Nephron (organoid): ENCODE measurements at regions not wholly inside any gene's neighbourhood (a gene's known extent, or its start where the extent isn't known, plus 50 kb on each side); places are given as distances from the start of the nearest gene placed in this dataset.
"Not testable (repeated sequence)": the region's sequence is repeated elsewhere in the genome, so short reads cannot be mapped to it uniquely, and the experiment has no call there.

ENCODE experiments used
- H3K27ac Mint-ChIP-seq, 3 experiments: 2 replicates each; pipeline ENCODE4 v1.8.0; 2020; ENCODE audit warnings: mixed read lengths in 3 of 3, mild to moderate bottlenecking in 2 of 3, moderate library complexity in 1 of 3
- H3K27me3 Mint-ChIP-seq: 2 replicates; pipeline ENCODE4 v1.8.0; 2021; ENCODE audit warnings: low read depth, mild to moderate bottlenecking, moderate library complexity, mixed read lengths
- H3K36me3 Mint-ChIP-seq: 2 replicates; pipeline ENCODE4 v1.8.0; 2020; ENCODE audit warnings: low read depth, mixed read lengths
- H3K4me1 Mint-ChIP-seq: 2 replicates; pipeline ENCODE4 v1.8.0; 2020; ENCODE audit warnings: mixed read lengths
- H3K4me3 Mint-ChIP-seq, 3 experiments: 2 replicates each; pipeline ENCODE4 v1.8.0; 2020; ENCODE audit warnings: mild to moderate bottlenecking in 3 of 3, mixed read lengths in 3 of 3, moderate library complexity in 2 of 3
- H3K9me3 Mint-ChIP-seq: 2 replicates; pipeline ENCODE4 v1.8.0; 2020; ENCODE audit warnings: mixed read lengths
- CTCF ChIP-seq, 3 experiments: fragments of 200-600 bp; sonication (generic); IDR thresholded peaks; one replicate each; pipeline ENCODE4 v1.5.0; 2021; ENCODE audit warnings: antibody characterized with exemption in 3 of 3; ENCODE audit not compliant: unreplicated experiment in 3 of 3

DNA sequence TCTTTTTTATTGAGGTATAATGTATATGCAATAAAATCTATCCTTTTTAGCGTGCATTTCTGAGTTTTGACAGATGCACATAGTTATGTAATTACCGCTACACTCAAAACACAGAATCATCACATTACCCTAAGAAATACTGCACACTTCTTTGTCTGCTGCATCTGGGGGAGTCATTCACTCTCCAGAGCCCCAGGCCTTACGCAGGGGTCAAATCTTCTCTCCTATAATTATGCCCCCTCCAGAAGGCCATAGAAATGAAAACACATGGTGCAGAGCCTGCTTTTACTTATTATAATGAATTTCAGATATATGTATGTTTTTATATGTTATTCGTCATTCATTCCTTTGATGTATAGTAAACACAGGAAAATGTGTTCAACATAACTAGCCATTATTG lies 296.5 kb upstream of the TMEM132C start:
- no peaks in the 10 kb centered on the region for H3K27me3 Mint-ChIP-seq
- peaks cover 6% of the 10 kb centered on the region for H3K36me3 Mint-ChIP-seq
- H3K4me1 Mint-ChIP-seq, result peaks cover 12% of the 10 kb centered on the region
- H3K9me3 Mint-ChIP-seq, result peaks cover 23% of the 10 kb centered on the region
- H3K27ac Mint-ChIP-seq, result peak overlapping the region in 1 of 3 experiments; percentile 92
- H3K4me3 Mint-ChIP-seq, result no peak overlapping the region
- no peak for TF ChIP-seq CTCF (IDR thresholded peaks at IDR 0.05; ENCODE audit: unreplicated experiment in 3 of 3)

GRCh38 chr12:127980585-127980984 lies 286.4 kb upstream of the TMEM132C start:
- H3K9me3 Mint-ChIP-seq, result peaks cover 11% of the 10 kb centered on the region
- no peak for TF ChIP-seq CTCF (IDR thresholded peaks at IDR 0.05; ENCODE audit: unreplicated experiment in 3 of 3)
- peaks cover 14% of the 10 kb centered on the region for H3K27me3 Mint-ChIP-seq
- H3K36me3 Mint-ChIP-seq, result peaks cover 7% of the 10 kb centered on the region
- H3K4me3 Mint-ChIP-seq, result no peak overlapping the region
- H3K27ac Mint-ChIP-seq, result no peak overlapping the region
- H3K4me1 Mint-ChIP-seq, result no peaks in the 10 kb centered on the region

DNA sequence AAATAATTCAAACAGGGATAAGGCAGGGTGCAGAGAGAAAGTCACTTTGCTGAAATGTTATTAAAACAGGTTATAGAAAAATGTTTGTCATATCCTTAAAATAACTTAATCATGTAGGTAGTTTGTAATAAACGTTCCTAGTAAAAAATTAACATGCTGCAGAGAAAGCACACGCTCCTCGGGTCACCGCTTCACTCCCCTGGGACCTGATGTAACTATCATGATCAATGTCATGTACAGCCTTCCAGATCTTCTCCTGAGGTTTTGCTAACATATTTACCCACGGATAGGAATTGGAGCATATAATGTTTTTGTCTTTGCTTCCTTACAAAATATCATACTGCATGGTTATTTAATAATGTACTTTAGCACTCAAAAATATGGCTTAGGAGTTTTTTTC lies 285.1 kb upstream of the TMEM132C start:
- Mint-ChIP-seq H3K27me3 (peaks cover 12% of the 10 kb centered on the region), H3K27ac (no peak overlapping the region)

GRCh38 chr12:127983213-127983791 lies 283.7 kb upstream of the TMEM132C start:
- H3K27me3 Mint-ChIP-seq, H3K36me3 Mint-ChIP-seq, H3K9me3 Mint-ChIP-seq, H3K4me1 Mint-ChIP-seq, H3K4me3 Mint-ChIP-seq, H3K27ac Mint-ChIP-seq: not testable (repeated sequence)

More for the DNA sequence above, 285.1 kb upstream of the TMEM132C start:
- Mint-ChIP-seq H3K4me3 (no peak overlapping the region), H3K9me3 (peaks cover 7% of the 10 kb centered on the region), H3K4me1 (no peaks in the 10 kb centered on the region), H3K36me3 (peaks cover 4% of the 10 kb centered on the region)
- no peak for TF ChIP-seq CTCF (IDR thresholded peaks at IDR 0.05; ENCODE audit: unreplicated experiment in 3 of 3)

DNA sequence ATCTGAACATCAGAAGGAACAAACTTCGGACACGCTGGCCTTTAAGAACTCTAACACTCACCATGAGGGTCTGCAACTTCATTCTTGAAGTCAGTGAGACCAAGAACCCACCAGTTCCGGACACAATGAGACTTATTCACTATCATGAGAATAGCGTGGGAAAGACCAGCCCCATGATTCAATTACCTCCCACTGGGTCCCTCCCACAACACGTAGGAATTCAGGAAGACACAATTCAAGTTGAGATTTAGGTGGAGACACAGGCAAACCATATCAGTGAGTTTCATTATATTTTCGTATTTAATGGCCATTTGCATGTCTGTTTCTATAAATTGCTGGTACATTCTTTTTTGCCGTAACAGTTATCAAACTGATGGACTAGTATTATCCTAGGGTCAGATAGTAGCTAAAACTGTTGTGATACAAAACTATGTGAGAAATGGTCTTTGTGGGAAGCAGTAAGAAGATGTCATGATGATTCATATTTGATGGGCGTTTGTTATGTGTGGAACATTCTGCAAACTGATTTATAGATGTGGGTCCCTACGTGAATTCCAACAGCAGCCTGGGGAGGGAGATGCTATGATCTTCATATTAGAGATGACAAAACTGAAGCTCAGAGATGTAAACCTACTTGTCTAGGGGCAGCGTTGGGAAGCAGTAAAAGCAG lies 282.4 kb upstream of the TMEM132C start:
- Mint-ChIP-seq H3K4me1 (no peaks in the 10 kb centered on the region), H3K36me3 (no peaks in the 10 kb centered on the region), H3K27ac (no peak overlapping the region), H3K9me3 (no peaks in the 10 kb centered on the region), H3K27me3 (peaks cover 5% of the 10 kb centered on the region), H3K4me3 (no peak overlapping the region)
- no peak for TF ChIP-seq CTCF (IDR thresholded peaks at IDR 0.05; ENCODE audit: unreplicated experiment in 3 of 3)

DNA sequence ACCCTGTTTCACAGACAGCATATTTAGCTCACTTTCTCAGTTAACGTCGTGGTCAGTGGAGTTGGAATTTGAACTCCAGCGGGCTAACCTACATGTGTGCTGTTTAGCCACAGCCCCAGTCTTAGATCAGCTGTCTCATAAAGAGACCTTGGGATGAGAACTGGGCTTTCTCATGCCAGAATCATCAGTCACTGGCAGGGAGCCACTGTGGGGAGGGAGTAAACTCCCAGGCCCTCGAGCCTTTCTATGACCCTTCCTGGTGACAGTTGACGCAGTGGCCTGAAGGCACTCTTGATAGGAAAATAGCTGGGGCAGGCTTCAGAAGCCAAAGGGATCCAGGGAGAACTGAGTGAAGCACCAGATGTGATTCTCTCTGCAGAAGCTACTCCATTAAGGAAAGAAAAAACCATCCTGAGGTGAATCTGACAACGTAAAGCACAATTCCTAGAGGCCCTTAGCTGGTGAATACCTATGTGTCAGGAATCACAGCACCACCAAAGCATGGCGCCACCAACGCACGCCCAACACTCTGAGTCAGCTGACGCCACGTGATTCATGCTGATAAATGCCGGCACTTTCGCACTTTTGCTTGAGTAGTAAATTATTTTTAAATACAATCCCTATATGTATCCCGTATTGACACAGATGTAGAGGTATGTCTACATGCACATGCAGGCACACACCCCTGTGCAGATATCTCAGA lies 279.6 kb upstream of the TMEM132C start:
- Mint-ChIP-seq H3K4me1 (no peaks in the 10 kb centered on the region), H3K27ac (no peak overlapping the region), H3K9me3 (peaks cover 8% of the 10 kb centered on the region), H3K27me3 (no peaks in the 10 kb centered on the region), H3K36me3 (no peaks in the 10 kb centered on the region), H3K4me3 (no peak overlapping the region)
- TF ChIP-seq CTCF (IDR thresholded peaks at IDR 0.05; ENCODE audit: unreplicated experiment in 3 of 3), result no peak
